ENCODE measurements at regions not wholly inside any gene's neighbourhood (a gene's known extent, or its start where the extent isn't known, plus 50 kb on each side); places are given as distances from the start of the nearest gene placed in this dataset.

DNA sequence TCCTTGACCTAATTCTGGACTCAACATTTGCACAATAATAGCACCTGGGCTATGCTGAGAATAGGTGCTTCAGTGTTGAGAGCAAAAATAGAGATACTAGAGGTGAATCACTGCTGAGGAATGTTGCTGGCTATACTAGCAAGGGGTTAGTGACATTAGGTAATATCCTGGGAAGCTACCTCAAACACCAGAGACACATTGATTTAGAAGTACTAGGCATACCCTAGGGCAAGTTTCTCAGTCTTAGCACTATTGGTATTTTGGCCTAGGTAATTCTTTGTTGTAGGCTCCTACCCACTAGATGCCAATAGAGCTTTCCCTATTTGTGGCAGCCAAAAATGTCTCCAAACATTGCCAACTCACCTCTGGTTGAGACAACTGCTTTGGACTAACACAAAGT, 484.0 kb upstream of the MBL2 start:
- Histone ChIP-seq H3K4me2 (ENCODE audit: insufficient read depth, low read length) (no peak overlapping the region), H3K36me3 (ENCODE audit: insufficient read depth, low read length) (no peaks in the 10 kb centered on the region), H3K27me3 (ENCODE audit: insufficient read depth, low read length, poor library complexity) (no peaks in the 10 kb centered on the region), H3K79me2 (ENCODE audit: insufficient read depth, low read length) (no peaks in the 10 kb centered on the region), H2AFZ (ENCODE audit: low read depth, low read length) (no peak overlapping the region), H3K9ac (ENCODE audit: low read depth, low read length) (no peak overlapping the region), H3K4me3 (ENCODE audit: low read depth in 1 of 2, low read length in 2 of 2) (no peak overlapping the region), H3K4me1 (ENCODE audit: insufficient read depth, low read length) (no peaks in the 10 kb centered on the region), H3K27ac (ENCODE audit: low read length) (no peak overlapping the region), H4K20me1 (ENCODE audit: insufficient read depth, low read length) (no peaks in the 10 kb centered on the region), H3K9me3 (ENCODE audit: insufficient read depth, low read length, severe bottlenecking) (no peaks in the 10 kb centered on the region)
- DNase-seq: no peak
- no peak for TF ChIP-seq EZH2 (IDR thresholded peaks at IDR 0.05; ENCODE audit: borderline replicate concordance, low read depth, low read length, severe bottlenecking)
- TF ChIP-seq, protein P1, sequence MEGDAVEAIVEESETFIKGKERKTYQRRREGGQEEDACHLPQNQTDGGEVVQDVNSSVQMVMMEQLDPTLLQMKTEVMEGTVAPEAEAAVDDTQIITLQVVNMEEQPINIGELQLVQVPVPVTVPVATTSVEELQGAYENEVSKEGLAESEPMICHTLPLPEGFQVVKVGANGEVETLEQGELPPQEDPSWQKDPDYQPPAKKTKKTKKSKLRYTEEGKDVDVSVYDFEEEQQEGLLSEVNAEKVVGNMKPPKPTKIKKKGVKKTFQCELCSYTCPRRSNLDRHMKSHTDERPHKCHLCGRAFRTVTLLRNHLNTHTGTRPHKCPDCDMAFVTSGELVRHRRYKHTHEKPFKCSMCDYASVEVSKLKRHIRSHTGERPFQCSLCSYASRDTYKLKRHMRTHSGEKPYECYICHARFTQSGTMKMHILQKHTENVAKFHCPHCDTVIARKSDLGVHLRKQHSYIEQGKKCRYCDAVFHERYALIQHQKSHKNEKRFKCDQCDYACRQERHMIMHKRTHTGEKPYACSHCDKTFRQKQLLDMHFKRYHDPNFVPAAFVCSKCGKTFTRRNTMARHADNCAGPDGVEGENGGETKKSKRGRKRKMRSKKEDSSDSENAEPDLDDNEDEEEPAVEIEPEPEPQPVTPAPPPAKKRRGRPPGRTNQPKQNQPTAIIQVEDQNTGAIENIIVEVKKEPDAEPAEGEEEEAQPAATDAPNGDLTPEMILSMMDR (IDR thresholded peaks at IDR 0.05; ENCODE audit: borderline replicate concordance, extremely low read depth, low read length, poor library complexity, severe bottlenecking): no peak
- ATAC-seq (ENCODE audit: insufficient read depth, low read depth): no peak

DNA sequence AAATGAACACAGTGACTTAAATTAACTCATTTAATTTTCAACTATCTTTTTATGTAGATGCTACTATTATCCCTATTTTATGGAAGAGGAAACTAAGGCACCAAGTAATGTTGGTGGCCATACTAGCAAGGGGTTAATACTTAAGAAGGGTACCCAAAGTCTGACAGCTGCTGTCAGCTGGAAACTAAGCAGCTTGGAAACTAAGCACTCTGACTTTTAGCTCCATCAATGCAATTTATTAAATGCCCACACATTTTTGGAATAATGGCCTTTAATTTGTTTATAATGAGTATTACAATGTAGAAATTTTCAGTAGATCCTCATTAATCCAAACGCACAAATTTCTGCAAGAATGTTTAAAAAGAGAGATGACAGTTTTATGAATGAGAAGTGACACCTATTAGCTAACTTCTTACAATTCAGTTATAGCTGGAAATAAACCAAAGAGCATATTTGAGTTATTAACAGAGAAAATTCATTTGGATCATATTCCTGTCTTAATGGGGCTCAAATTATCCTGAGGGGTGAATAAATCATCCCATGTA, 483.1 kb upstream of the MBL2 start:
- no peak overlapping the region for H3K9ac ChIP-seq (ENCODE audit: low read depth, low read length)
- no peak for TF ChIP-seq EZH2 (IDR thresholded peaks at IDR 0.05; ENCODE audit: borderline replicate concordance, low read depth, low read length, severe bottlenecking)
- TF ChIP-seq, protein P1 (IDR thresholded peaks at IDR 0.05; ENCODE audit: borderline replicate concordance, extremely low read depth, low read length, poor library complexity, severe bottlenecking): no peak
- H2AFZ ChIP-seq (ENCODE audit: low read depth, low read length): no peak overlapping the region
- H4K20me1 ChIP-seq (ENCODE audit: insufficient read depth, low read length): no peaks in the 10 kb centered on the region
- H3K27ac ChIP-seq (ENCODE audit: low read length): no peak overlapping the region
- DNase-seq (no peak), ATAC-seq (ENCODE audit: insufficient read depth, low read depth) (no peak)
- H3K4me1 ChIP-seq (ENCODE audit: insufficient read depth, low read length): no peaks in the 10 kb centered on the region
- no peak overlapping the region for H3K4me2 ChIP-seq (ENCODE audit: insufficient read depth, low read length)
- no peaks in the 10 kb centered on the region for H3K27me3 ChIP-seq (ENCODE audit: insufficient read depth, low read length, poor library complexity)
- H3K79me2 ChIP-seq (ENCODE audit: insufficient read depth, low read length): no peaks in the 10 kb centered on the region
- H3K4me3 ChIP-seq (ENCODE audit: low read depth in 1 of 2, low read length in 2 of 2): no peak overlapping the region
- H3K36me3 ChIP-seq (ENCODE audit: insufficient read depth, low read length): no peaks in the 10 kb centered on the region
- H3K9me3 ChIP-seq (ENCODE audit: insufficient read depth, low read length, severe bottlenecking): no peaks in the 10 kb centered on the region

DNA sequence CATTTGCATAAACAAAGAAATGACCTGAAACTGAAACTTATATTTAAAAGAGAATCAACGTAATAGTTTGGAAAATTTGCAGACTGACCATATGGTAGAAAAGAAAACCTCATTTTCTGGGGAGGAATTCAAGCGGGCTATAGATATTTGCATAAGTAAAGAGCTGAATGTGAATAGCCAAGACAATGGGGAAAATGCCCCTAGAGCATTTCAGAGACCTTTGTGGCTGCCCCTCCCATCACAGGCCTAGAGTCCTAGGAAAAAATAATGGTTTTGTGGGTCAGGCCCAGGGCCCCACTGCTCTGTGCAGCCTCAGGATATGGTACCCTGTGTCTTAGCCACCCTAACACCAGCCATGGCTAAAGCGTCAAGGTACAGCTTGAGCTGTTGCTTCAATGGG, 480.6 kb upstream of the MBL2 start:
- Histone ChIP-seq H3K79me2 (ENCODE audit: insufficient read depth, low read length) (no peaks in the 10 kb centered on the region), H4K20me1 (ENCODE audit: insufficient read depth, low read length) (no peaks in the 10 kb centered on the region), H3K27me3 (ENCODE audit: insufficient read depth, low read length, poor library complexity) (no peaks in the 10 kb centered on the region), H3K4me2 (ENCODE audit: insufficient read depth, low read length) (no peak overlapping the region), H2AFZ (ENCODE audit: low read depth, low read length) (no peak overlapping the region), H3K4me1 (ENCODE audit: insufficient read depth, low read length) (no peaks in the 10 kb centered on the region), H3K9me3 (ENCODE audit: insufficient read depth, low read length, severe bottlenecking) (no peaks in the 10 kb centered on the region), H3K36me3 (ENCODE audit: insufficient read depth, low read length) (no peaks in the 10 kb centered on the region), H3K4me3 (ENCODE audit: low read depth in 1 of 2, low read length in 2 of 2) (no peak overlapping the region), H3K27ac (ENCODE audit: low read length) (no peak overlapping the region), H3K9ac (ENCODE audit: low read depth, low read length) (no peak overlapping the region)
- no peak for TF ChIP-seq EZH2 (IDR thresholded peaks at IDR 0.05; ENCODE audit: borderline replicate concordance, low read depth, low read length, severe bottlenecking)
- TF ChIP-seq, protein P1 (IDR thresholded peaks at IDR 0.05; ENCODE audit: borderline replicate concordance, extremely low read depth, low read length, poor library complexity, severe bottlenecking): no peak
- ATAC-seq (ENCODE audit: insufficient read depth, low read depth): no peak
- DNase-seq: no peak

DNA sequence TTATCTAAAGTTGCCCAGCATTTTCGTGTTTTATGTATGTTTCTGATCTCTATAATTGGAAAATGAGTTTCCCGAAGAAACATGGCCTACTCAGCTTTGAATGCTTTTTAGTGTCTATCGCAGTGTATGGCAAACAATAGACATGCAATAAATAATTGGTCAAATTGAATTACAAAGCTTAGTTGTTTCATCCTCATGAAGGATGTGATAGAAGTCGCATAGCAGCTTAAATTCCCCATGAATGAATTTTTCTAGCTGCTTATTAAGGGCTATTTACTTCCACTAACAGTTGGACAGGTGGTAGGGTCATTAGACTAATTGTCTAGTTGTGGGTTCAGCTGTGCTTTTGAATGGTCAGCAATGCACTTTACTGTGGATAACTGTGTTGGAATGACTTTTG, 467.3 kb upstream of the MBL2 start:
- no peaks in the 10 kb centered on the region for H3K9me3 ChIP-seq (ENCODE audit: insufficient read depth, low read length, severe bottlenecking)
- no peaks in the 10 kb centered on the region for H3K4me1 ChIP-seq (ENCODE audit: insufficient read depth, low read length)
- no peak overlapping the region for H3K4me2 ChIP-seq (ENCODE audit: insufficient read depth, low read length)
- no peaks in the 10 kb centered on the region for H3K79me2 ChIP-seq (ENCODE audit: insufficient read depth, low read length)
- H4K20me1 ChIP-seq (ENCODE audit: insufficient read depth, low read length): no peaks in the 10 kb centered on the region
- no peaks in the 10 kb centered on the region for H3K27me3 ChIP-seq (ENCODE audit: insufficient read depth, low read length, poor library complexity)
- H3K27ac ChIP-seq (ENCODE audit: low read length): no peak overlapping the region
- DNase-seq: no peak
- H3K9ac ChIP-seq (ENCODE audit: low read depth, low read length): no peak overlapping the region
- no peak overlapping the region for H2AFZ ChIP-seq (ENCODE audit: low read depth, low read length)
- H3K36me3 ChIP-seq (ENCODE audit: insufficient read depth, low read length): no peaks in the 10 kb centered on the region
- no peak for TF ChIP-seq EZH2 (IDR thresholded peaks at IDR 0.05; ENCODE audit: borderline replicate concordance, low read depth, low read length, severe bottlenecking)
- TF ChIP-seq, protein P1 (IDR thresholded peaks at IDR 0.05; ENCODE audit: borderline replicate concordance, extremely low read depth, low read length, poor library complexity, severe bottlenecking): no peak
- ATAC-seq (ENCODE audit: insufficient read depth, low read depth): no peak
- no peak overlapping the region for H3K4me3 ChIP-seq (ENCODE audit: low read depth in 1 of 2, low read length in 2 of 2)
